ENCODE measurements at regions not wholly inside any gene's neighbourhood (a gene's known extent, or its start where the extent isn't known, plus 50 kb on each side); places are given as distances from the start of the nearest gene placed in this dataset.

DNA sequence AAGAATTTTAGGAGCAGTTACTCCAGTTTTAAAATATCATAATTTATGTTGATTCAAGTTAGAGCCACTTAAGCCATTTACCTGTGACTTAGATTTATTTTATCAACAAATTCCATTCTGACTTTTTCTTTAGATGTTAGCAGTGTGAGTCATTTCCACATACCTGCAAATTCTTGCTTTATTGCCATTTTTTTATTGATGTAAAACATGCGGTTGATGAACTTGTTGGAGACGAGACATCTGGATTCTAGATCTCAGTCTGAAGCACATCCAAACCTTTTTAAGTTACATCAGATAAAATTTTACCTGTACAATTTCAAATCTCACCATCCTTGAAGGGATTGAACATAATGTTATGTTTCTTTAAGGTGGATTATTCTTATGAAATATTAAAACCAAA, 240.9 kb downstream of the IRX1 start:
- ATAC-seq (no peak), DNase-seq (ENCODE audit: low spot score) (no peak)
- H3K27me3 ChIP-seq (ENCODE audit: insufficient read depth) = no peaks in the 10 kb centered on the region
- no peaks in the 10 kb centered on the region for H3K79me2 ChIP-seq (replicated peaks; ENCODE audit: insufficient read depth)
- no peaks in the 10 kb centered on the region for H3K4me1 ChIP-seq (ENCODE audit: insufficient read depth)
- no peak overlapping the region for H3K27ac ChIP-seq (ENCODE audit: low read depth)
- no peak for TF ChIP-seq ZNF331 (CRISPR knock-in tag; IDR thresholded peaks at IDR 0.05; ENCODE audit: low read depth)
- H3K36me3 ChIP-seq (ENCODE audit: insufficient read depth) = no peaks in the 10 kb centered on the region
- Mint-ChIP-seq H3K9me3 (no peaks in the 10 kb centered on the region), H3K27ac (no peak overlapping the region), H3K36me3 (ENCODE audit: low read depth) (no peaks in the 10 kb centered on the region), H3K27me3 (ENCODE audit: insufficient read depth, low read depth, poor library complexity) (peaks cover 4% of the 10 kb centered on the region), H3K4me1 (no peaks in the 10 kb centered on the region), H3K4me3 (no peak overlapping the region)
- H3K4me2 ChIP-seq = no peak overlapping the region
- no peaks in the 10 kb centered on the region for H3F3A ChIP-seq (replicated peaks; ENCODE audit: low read depth)
- no peaks in the 10 kb centered on the region for H4K20me1 ChIP-seq (replicated peaks; ENCODE audit: insufficient read depth)
- no peak overlapping the region for H3K4me3 ChIP-seq
- H2AFZ ChIP-seq = no peak overlapping the region
- peaks cover 7% of the 10 kb centered on the region; the same call in 1 of the 2 replicates for H3K9me2 ChIP-seq (ENCODE audit: insufficient read depth)

DNA sequence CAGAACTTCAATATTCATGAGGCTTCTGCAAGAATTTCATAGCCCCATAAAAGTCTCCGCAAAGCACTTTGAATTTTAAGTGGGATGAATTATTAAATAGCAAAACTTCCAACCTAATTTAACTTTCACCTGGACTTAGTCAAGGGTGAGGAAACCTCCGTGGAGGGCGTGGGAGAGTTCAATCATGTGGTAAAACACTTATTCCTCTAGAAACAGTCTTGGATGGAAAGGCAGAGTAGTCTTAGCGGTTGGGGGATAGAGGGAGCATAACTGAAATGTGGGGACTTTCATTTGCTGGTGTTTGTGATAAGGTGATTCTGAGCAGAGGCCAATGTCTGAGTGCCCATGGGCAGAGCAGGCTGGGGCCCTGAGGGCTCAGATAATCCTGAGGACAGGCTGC, 241.9 kb downstream of the IRX1 start:
- H2AFZ ChIP-seq = no peak overlapping the region
- TF ChIP-seq, protein P1, sequence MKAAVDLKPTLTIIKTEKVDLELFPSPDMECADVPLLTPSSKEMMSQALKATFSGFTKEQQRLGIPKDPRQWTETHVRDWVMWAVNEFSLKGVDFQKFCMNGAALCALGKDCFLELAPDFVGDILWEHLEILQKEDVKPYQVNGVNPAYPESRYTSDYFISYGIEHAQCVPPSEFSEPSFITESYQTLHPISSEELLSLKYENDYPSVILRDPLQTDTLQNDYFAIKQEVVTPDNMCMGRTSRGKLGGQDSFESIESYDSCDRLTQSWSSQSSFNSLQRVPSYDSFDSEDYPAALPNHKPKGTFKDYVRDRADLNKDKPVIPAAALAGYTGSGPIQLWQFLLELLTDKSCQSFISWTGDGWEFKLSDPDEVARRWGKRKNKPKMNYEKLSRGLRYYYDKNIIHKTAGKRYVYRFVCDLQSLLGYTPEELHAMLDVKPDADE (IDR thresholded peaks at IDR 0.05) = no peak
- TF ChIP-seq STAT1 (IDR thresholded peaks at IDR 0.05; ENCODE audit: unreplicated experiment) = no peak
- TF ChIP-seq EZH2phosphoT487 (IDR thresholded peaks at IDR 0.05; ENCODE audit: unreplicated experiment) = no peak
- TF ChIP-seq JUNB (IDR thresholded peaks at IDR 0.05; ENCODE audit: unreplicated experiment) = no peak
- TF ChIP-seq ZNF331 (CRISPR knock-in tag; IDR thresholded peaks at IDR 0.05; ENCODE audit: low read depth) = no peak
- no peak for TF ChIP-seq CREB1 (CRISPR knock-in tag; IDR thresholded peaks at IDR 0.05; ENCODE audit: low read depth)
- TF ChIP-seq, protein P2, sequence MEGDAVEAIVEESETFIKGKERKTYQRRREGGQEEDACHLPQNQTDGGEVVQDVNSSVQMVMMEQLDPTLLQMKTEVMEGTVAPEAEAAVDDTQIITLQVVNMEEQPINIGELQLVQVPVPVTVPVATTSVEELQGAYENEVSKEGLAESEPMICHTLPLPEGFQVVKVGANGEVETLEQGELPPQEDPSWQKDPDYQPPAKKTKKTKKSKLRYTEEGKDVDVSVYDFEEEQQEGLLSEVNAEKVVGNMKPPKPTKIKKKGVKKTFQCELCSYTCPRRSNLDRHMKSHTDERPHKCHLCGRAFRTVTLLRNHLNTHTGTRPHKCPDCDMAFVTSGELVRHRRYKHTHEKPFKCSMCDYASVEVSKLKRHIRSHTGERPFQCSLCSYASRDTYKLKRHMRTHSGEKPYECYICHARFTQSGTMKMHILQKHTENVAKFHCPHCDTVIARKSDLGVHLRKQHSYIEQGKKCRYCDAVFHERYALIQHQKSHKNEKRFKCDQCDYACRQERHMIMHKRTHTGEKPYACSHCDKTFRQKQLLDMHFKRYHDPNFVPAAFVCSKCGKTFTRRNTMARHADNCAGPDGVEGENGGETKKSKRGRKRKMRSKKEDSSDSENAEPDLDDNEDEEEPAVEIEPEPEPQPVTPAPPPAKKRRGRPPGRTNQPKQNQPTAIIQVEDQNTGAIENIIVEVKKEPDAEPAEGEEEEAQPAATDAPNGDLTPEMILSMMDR (conservative IDR thresholded peaks at IDR 0.05; ENCODE audit: low read depth in 2 of 2) = no peak
- TF ChIP-seq NANOG (IDR thresholded peaks at IDR 0.05; ENCODE audit: borderline replicate concordance) = no peak
- H3K4me1 ChIP-seq (ENCODE audit: insufficient read depth) = no peaks in the 10 kb centered on the region
- no peak overlapping the region for H3K4me2 ChIP-seq
- Mint-ChIP-seq H3K27ac (no peak overlapping the region), H3K36me3 (ENCODE audit: low read depth) (no peaks in the 10 kb centered on the region), H3K4me1 (no peaks in the 10 kb centered on the region), H3K27me3 (ENCODE audit: insufficient read depth, low read depth, poor library complexity) (peaks cover 1% of the 10 kb centered on the region), H3K9me3 (no peaks in the 10 kb centered on the region), H3K4me3 (no peak overlapping the region)
- H3K4me3 ChIP-seq = no peak overlapping the region
- H3K27me3 ChIP-seq (ENCODE audit: insufficient read depth) = no peaks in the 10 kb centered on the region
- no peaks in the 10 kb centered on the region for H3K36me3 ChIP-seq (ENCODE audit: insufficient read depth)
- no peak overlapping the region for H3K27ac ChIP-seq (ENCODE audit: low read depth)
- no peaks in the 10 kb centered on the region for H3K79me2 ChIP-seq (replicated peaks; ENCODE audit: insufficient read depth)
- DNase-seq (ENCODE audit: low spot score) (no peak), ATAC-seq (no peak)
- H3F3A ChIP-seq (replicated peaks; ENCODE audit: low read depth) = no peaks in the 10 kb centered on the region
- peaks cover 7% of the 10 kb centered on the region; the same call in 1 of the 2 replicates for H3K9me2 ChIP-seq (ENCODE audit: insufficient read depth)
- H4K20me1 ChIP-seq (replicated peaks; ENCODE audit: insufficient read depth) = no peaks in the 10 kb centered on the region

DNA sequence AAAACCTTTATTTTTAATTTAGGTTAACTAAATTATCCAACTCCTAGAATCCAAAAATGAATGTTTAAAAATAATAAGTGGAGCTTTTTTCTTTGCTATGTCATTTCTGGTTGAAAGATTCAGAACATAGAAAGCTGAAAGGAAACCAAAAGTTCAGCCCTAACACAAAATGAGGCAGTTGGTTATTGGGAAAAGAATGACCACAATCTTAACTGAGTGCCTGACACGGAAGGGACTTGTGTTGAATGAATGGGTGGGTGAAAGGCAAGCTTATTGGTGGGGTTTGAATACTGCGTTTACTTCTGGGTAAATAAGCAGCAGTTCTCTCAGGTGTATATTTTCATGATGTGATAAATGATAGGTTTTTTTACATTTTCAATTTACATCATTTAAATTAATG, 243.5 kb downstream of the IRX1 start:
- H3K27ac Mint-ChIP-seq = no peak overlapping the region
- H3K4me1 Mint-ChIP-seq = peaks cover 7% of the 10 kb centered on the region; the same call in 2 of the 3 replicates
- Histone ChIP-seq H2AFZ (no peak overlapping the region), H3K4me3 (no peak overlapping the region), H3K36me3 (ENCODE audit: insufficient read depth) (no peaks in the 10 kb centered on the region), H4K20me1 (replicated peaks; ENCODE audit: insufficient read depth) (no peaks in the 10 kb centered on the region), H3F3A (replicated peaks; ENCODE audit: low read depth) (no peaks in the 10 kb centered on the region), H3K79me2 (replicated peaks; ENCODE audit: insufficient read depth) (no peaks in the 10 kb centered on the region), H3K4me2 (no peak overlapping the region), H3K27me3 (ENCODE audit: insufficient read depth) (no peaks in the 10 kb centered on the region), H3K4me1 (ENCODE audit: insufficient read depth) (no peaks in the 10 kb centered on the region), H3K27ac (ENCODE audit: low read depth) (no peak overlapping the region), H3K9me2 (ENCODE audit: insufficient read depth) (peaks cover 7% of the 10 kb centered on the region; the same call in 1 of the 2 replicates)
- H3K4me3 Mint-ChIP-seq = no peak overlapping the region
- no peaks in the 10 kb centered on the region for H3K36me3 Mint-ChIP-seq (ENCODE audit: low read depth)
- ATAC-seq = no peak
- DNase-seq (ENCODE audit: low spot score) = no peak
- no peaks in the 10 kb centered on the region for H3K9me3 Mint-ChIP-seq
- peaks cover 2% of the 10 kb centered on the region for H3K27me3 Mint-ChIP-seq (ENCODE audit: insufficient read depth, low read depth, poor library complexity)
- TF ChIP-seq, protein P2 (conservative IDR thresholded peaks at IDR 0.05; ENCODE audit: low read depth in 2 of 2) = no peak
- TF ChIP-seq, protein P3, sequence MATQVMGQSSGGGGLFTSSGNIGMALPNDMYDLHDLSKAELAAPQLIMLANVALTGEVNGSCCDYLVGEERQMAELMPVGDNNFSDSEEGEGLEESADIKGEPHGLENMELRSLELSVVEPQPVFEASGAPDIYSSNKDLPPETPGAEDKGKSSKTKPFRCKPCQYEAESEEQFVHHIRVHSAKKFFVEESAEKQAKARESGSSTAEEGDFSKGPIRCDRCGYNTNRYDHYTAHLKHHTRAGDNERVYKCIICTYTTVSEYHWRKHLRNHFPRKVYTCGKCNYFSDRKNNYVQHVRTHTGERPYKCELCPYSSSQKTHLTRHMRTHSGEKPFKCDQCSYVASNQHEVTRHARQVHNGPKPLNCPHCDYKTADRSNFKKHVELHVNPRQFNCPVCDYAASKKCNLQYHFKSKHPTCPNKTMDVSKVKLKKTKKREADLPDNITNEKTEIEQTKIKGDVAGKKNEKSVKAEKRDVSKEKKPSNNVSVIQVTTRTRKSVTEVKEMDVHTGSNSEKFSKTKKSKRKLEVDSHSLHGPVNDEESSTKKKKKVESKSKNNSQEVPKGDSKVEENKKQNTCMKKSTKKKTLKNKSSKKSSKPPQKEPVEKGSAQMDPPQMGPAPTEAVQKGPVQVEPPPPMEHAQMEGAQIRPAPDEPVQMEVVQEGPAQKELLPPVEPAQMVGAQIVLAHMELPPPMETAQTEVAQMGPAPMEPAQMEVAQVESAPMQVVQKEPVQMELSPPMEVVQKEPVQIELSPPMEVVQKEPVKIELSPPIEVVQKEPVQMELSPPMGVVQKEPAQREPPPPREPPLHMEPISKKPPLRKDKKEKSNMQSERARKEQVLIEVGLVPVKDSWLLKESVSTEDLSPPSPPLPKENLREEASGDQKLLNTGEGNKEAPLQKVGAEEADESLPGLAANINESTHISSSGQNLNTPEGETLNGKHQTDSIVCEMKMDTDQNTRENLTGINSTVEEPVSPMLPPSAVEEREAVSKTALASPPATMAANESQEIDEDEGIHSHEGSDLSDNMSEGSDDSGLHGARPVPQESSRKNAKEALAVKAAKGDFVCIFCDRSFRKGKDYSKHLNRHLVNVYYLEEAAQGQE (IDR thresholded peaks at IDR 0.05; ENCODE audit: unreplicated experiment) = no peak
- no peak for TF ChIP-seq ZNF114 (CRISPR knock-in tag; IDR thresholded peaks at IDR 0.05)
- TF ChIP-seq, protein P1 (IDR thresholded peaks at IDR 0.05) = no peak

Data from GM23338 (cell line).